Astrocyte of the cerebellum (primary cell): ENCODE measurements at regions not wholly inside any gene's neighbourhood (a gene's known extent, or its start where the extent isn't known, plus 50 kb on each side); places are given as distances from the start of the nearest gene placed in this dataset.

Source experiments
- DNase-seq: peaks from one replicate; pipeline ENCODE4 v3.0.0-alpha.2; 2011; ENCODE audit warnings: low read depth
- H3K4me3 ChIP-seq: 2 replicates; pipeline ENCODE4 v1.5.1; 2011; ENCODE audit warnings: mild to moderate bottlenecking, low read depth, low read length, moderate library complexity
- CTCF ChIP-seq: IDR thresholded peaks from 2 replicates; pipeline ENCODE4 v1.5.1; 2012; ENCODE audit warnings: low read length, low read depth, moderate library complexity, mild to moderate bottlenecking; ENCODE audit errors: missing control alignments
- in situ Hi-C: cut with HindIII; loops from 2 replicates; pipeline ENCODE4 v1.10.0; 2017; ENCODE audit warnings: low sequenced_read_pairs

GRCh38 chr7:42833411-42833810 is 78.5 kb downstream of the C7orf25 start:
- DNase-seq: no peak
- no peak overlapping the region for H3K4me3 ChIP-seq
- in situ Hi-C loops: loop anchor here (25.0 kb wide), 1 partner anchor 846 kb away; no protein-coding TSS in a partner anchor
- no peak for TF ChIP-seq CTCF

- DNase-seq: no peak
- in situ Hi-C loops: loop anchor here (25.0 kb wide), 1 partner anchor 845 kb away; no protein-coding TSS in a partner anchor
- H3K4me3 ChIP-seq: no peak overlapping the region
- TF ChIP-seq CTCF: no peak
Measured at GRCh38 chr7:42832667-42833066, 79.2 kb downstream of the C7orf25 start.

- peak; percentile 36 for DNase-seq
- peak; percentile 90 for TF ChIP-seq CTCF
- in situ Hi-C loops: loop anchor here (25.0 kb wide), 1 partner anchor 845 kb away; no protein-coding TSS in a partner anchor
- no peak overlapping the region for H3K4me3 ChIP-seq
Measured at GRCh38 chr7:42831718-42832522, 80.0 kb downstream of the C7orf25 start.

GRCh38 chr7:42831006-42831717 is 80.7 kb downstream of the C7orf25 start:
- peak; percentile 40 for DNase-seq
- no peak for TF ChIP-seq CTCF
- in situ Hi-C loops: loop anchor here (25.0 kb wide), 1 partner anchor 844 kb away; no protein-coding TSS in a partner anchor
- no peak overlapping the region for H3K4me3 ChIP-seq

GRCh38 chr7:42812779-42813178 is 99.1 kb downstream of the C7orf25 start:
- no peak for DNase-seq
- TF ChIP-seq CTCF: no peak
- in situ Hi-C loops: no loop called here
- H3K4me3 ChIP-seq: no peak overlapping the region

- no peak for DNase-seq
- no peak for TF ChIP-seq CTCF
- H3K4me3 ChIP-seq: no peak overlapping the region
- in situ Hi-C loops: no loop called here
Measured at GRCh38 chr7:42805601-42806000, 106.3 kb downstream of the C7orf25 start.
